ENCODE measurements at regions not wholly inside any gene's neighbourhood (a gene's known extent, or its start where the extent isn't known, plus 50 kb on each side); places are given as distances from the start of the nearest gene placed in this dataset.

GRCh38 chr4:155565776-155566175 is 100.9 kb upstream of the GUCY1A1 start:
- no peak for DNase-seq (ENCODE audit: low spot score)
- intact Hi-C loops (cut with DNase I), result no loop called here

DNA sequence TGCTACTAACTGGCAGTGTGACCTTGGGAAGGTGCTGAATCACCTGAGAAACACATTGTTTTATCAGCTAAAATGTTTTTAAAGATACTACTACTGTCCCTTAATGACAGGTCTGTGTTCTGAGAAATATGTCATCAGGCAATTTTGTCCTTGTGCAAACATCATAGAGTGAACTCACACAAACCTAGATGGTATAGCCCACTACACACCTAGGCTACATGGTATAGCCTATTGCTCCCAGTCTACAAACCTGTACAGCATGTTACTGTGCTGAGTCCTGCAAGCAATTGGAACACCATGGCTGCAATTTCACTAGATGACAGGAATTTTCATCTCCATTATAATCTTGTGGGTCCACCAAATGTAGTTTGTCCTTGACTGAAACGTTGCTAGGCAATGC is 101.3 kb upstream of the GUCY1A1 start:
- intact Hi-C loops (cut with DNase I), result no loop called here
- DNase-seq (ENCODE audit: low spot score), result no peak

- DNase-seq (ENCODE audit: low spot score), result no peak
- intact Hi-C loops (cut with DNase I), result no loop called here
Observed at GRCh38 chr4:155564880-155565279, 101.8 kb upstream of the GUCY1A1 start.

DNA sequence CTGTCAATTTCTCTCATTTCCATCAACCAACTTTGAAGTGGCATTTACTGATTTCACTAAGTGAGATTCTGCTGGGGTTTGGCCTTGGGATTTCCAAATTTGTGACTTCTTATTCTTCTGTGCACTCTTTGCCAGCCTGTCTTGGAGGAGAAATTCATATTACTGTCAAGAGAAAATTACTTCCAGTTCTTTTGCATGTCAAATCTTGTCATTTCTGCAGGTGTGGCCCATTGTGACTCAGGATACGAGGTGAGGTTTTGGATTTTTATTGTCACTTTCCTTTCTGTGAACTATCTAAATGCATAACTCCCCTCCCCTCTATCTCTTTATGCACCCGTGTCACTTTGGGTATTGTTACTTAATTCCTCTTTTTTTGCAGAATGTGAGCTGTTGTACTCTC is 102.6 kb upstream of the GUCY1A1 start:
- intact Hi-C loops (cut with DNase I), result no loop called here
- DNase-seq (ENCODE audit: low spot score), result no peak

GRCh38 chr4:155559915-155560314 is 106.7 kb upstream of the GUCY1A1 start:
- intact Hi-C loops (cut with DNase I), result no loop called here
- no peak for DNase-seq (ENCODE audit: low spot score)

DNA sequence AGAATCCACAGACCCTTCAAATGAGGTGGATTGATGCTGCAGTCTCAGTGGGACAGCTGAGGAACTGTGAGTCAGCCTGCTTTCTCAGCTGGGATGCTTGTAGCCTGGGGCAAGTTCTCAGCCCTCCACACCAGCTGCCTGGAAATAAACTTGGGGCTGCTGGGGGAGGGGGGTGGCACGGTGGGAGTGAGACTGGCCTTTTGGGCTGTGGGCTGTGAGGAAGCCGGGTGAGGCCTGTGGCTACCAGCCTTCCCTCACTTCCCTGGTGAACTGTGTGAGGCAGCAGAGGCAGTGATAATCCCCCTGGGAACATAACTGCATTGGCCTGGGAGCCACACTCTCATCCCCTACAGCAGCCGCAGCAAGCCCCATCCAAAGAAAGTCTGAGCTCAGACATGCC is 114.5 kb upstream of the GUCY1A1 start:
- intact Hi-C loops (cut with DNase I), result no loop called here
- DNase-seq (ENCODE audit: low spot score), result no peak

GRCh38 chr4:155548173-155548572 is 118.5 kb upstream of the GUCY1A1 start:
- no peak for DNase-seq (ENCODE audit: low spot score)
- intact Hi-C loops (cut with DNase I), result no loop called here

- no peak for DNase-seq (ENCODE audit: low spot score)
- intact Hi-C loops (cut with DNase I), result no loop called here
Observed at GRCh38 chr4:155546451-155546850, 120.2 kb upstream of the GUCY1A1 start.

DNA sequence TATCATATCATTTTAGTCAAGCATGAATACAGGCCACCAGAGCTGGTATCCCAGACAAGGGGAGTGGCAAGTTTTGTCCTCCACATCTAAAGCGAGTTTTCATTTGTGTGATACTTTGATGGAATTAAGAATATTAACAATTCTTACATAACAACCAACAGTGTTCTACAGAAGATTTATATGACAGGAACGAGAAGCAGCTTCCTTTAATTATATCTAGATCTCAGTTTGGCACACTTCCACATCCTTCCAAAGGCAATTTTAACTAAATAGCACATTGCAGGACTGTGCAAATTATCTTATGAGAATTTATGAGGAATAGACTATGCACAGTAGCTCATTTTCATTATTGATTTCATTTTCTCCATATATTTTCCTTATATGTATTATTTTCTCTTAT is 121.2 kb upstream of the GUCY1A1 start:
- intact Hi-C loops (cut with DNase I), result no loop called here
- no peak for DNase-seq (ENCODE audit: low spot score)

- no peak for DNase-seq (ENCODE audit: low spot score)
- intact Hi-C loops (cut with DNase I), result no loop called here
Observed at GRCh38 chr4:155544547-155544946, 122.1 kb upstream of the GUCY1A1 start.

GRCh38 chr4:155543126-155543765 is 123.4 kb upstream of the GUCY1A1 start:
- intact Hi-C loops (cut with DNase I), result no loop called here
- no peak for DNase-seq (ENCODE audit: low spot score)

DNA sequence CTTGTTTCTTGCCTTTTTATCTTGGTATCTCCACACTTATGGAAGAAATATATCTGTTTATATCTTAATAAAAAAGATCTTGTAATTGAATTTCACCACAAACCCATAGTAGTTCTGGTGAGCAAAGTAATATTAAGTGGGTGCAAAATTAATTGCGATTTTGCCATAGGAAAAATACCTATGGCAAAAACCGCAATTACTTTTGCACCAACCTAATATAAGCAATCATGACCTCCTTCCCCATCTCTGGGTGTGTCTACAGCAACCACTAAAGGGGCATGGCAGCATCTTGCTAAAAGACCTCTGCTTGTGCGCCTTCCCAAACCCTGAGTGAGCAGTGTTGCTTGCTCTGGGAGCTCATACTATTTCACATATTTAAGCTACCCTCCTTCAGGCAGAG is 124.2 kb upstream of the GUCY1A1 start:
- no peak for DNase-seq (ENCODE audit: low spot score)
- intact Hi-C loops (cut with DNase I), result no loop called here

DNA sequence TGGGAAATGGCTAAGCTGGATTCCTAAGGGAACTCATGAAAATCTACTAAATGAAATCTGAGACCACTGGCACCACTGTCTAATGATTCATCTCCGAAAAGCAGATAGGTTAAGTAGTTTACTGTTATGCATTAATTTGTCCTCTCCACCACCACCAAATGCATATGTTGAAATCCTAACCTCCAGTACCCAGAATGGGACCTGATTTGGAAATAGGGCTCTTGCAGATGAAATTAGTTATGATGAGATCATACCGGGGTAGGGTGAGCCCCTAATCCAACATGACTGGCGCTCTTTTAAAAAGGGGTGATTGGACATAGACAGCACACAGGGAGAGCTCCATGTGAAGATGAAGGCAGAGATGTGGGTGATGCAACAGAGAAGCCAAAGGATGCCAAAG is 124.9 kb upstream of the GUCY1A1 start:
- intact Hi-C loops (cut with DNase I), result no loop called here
- DNase-seq (ENCODE audit: low spot score), result no peak

DNA sequence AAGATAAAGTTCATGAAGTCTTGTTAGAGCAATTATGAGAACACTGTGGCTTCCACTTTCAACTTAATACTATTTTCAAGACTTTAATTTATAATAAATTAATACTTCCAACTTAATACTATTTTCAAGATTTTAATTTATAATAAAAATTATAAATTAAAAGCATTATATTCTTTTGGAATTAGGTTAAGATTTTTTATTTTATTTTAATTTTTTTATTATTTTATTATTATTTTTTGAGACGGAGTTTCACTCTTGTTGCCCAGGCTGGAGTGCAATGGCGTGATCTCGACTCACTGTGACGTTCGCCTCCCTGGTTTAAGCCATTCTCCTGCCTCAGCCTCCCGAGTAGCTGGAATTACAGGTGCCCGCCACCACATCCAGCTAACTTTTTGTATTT is 126.0 kb upstream of the GUCY1A1 start:
- no peak for DNase-seq (ENCODE audit: low spot score)
- intact Hi-C loops (cut with DNase I), result no loop called here

GRCh38 chr4:155539746-155540145 is 126.9 kb upstream of the GUCY1A1 start:
- intact Hi-C loops (cut with DNase I), result no loop called here

DNA sequence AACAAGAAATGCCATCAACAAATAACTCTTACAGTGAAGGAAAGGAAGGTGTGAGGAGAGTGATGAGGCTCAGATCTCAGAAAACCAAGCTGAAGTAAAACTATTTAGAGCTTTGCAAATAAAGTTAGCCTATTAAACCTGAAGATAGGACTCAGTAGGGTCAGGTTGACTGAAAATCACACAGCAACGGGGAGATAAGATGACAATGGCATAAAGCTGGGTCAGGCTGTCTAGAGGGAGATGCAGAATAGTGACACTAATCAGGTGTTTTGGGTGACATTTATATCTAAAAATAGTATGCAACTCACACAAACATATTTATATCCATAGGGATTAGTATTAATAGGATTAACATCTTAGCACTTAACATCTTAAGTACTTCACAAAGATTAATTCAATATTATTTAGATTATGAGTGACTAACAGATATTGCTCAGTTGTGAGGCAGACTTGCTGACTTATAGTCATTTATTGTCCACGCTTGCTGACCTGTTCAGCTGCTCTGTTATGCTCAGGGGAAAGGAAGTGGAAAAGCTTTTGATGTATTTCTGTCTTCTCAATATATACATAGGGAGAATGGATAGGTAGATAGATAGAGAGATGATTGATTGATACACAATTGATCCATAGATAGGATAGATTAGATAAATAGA is 130.7 kb upstream of the GUCY1A1 start:
- no peak for DNase-seq (ENCODE audit: low spot score)
- intact Hi-C loops (cut with DNase I), result no loop called here

More at GRCh38 chr4:155539746-155540145, 126.9 kb upstream of the GUCY1A1 start:
- no peak for DNase-seq (ENCODE audit: low spot score)

- intact Hi-C loops (cut with DNase I), result no loop called here
- no peak for DNase-seq (ENCODE audit: low spot score)
Observed at GRCh38 chr4:155532373-155533085, 134.1 kb upstream of the GUCY1A1 start.

GRCh38 chr4:155530857-155531256 is 135.8 kb upstream of the GUCY1A1 start:
- intact Hi-C loops (cut with DNase I), result no loop called here
- no peak for DNase-seq (ENCODE audit: low spot score)

- DNase-seq (ENCODE audit: low spot score), result no peak
- intact Hi-C loops (cut with DNase I), result no loop called here
Observed at GRCh38 chr4:155530290-155530689, 136.4 kb upstream of the GUCY1A1 start.

DNA sequence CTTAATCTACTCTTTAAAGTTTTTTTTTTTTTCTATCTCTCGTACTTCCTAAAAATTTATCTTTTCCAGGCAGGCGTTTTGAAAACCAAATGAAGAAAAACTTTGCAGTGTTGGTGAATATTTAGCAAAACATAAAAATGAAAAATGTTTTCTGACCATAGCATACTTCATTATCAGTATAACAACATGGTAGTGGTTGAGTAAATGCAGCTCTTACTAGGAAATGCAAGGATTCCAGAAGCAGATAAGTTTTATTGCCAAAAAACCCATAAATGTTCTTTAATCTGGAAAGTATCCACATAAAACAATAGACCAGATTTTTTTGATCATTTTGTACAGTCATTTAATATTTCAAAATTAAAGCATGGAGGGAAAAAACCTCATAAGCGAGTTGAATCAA is 136.9 kb upstream of the GUCY1A1 start:
- no peak for DNase-seq (ENCODE audit: low spot score)
- intact Hi-C loops (cut with DNase I), result no loop called here

DNA sequence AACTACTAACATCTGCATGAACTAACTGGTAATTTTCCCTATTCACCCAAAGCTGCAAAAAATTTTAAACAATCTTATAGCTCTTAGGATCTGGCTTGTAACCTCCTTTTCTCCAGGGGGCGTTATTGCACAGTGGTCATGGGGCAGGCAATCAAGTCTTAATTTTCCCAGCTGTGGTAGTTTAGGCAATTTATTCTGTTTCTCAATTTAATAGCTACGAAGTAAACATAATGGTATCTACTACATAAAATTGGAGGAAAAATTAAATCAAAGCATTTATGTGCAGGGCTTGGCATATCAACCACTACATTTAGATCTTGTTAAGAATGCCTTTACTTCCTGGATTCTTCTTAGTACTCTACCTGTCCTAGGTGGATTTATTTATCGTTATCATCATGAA is 137.4 kb upstream of the GUCY1A1 start:
- DNase-seq (ENCODE audit: low spot score), result no peak
- intact Hi-C loops (cut with DNase I), result no loop called here
